ENCODE measurements at regions not wholly inside any gene's neighbourhood (a gene's known extent, or its start where the extent isn't known, plus 50 kb on each side); places are given as distances from the start of the nearest gene placed in this dataset.

- FAIRE-seq, result no peak
Measured at GRCh38 chr5:128736553-128736952, 198.5 kb upstream of the FBN2 start.

DNA sequence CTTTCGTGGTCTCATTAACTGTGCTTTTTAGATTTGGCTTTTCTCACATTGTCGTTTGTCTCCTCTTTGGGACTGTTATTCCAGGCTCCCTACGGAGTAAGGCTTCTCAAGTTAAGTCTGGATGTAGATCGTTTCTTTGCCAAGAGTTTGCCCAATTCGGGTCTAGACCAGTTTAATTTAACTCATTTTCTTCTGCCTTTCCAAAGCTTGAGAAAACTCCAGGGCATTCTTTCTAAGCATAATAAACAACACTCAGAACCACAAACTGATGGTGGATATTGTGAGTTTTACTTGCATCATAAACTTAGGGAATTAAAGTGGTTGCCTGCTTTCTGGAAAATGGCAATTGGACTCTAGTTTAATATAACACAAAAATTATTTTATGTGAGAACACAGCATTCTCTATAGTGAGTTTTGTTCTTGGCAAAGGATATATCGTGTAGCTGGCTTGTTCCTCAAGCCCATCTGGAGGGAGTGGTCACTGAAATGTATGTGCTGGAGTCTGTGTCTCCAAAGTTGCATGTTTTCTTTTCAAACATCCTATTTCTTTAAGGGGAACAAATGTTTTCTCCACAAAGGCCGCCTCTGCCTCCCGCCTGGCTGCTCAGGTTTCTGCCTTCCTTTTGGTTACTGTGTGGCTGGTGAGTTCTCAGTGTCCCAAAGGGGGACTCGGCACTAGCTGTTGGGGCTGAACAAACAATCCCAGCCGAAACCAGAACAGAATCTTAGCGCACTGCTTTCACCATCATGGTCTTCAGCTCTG is 211.3 kb upstream of the FBN2 start:
- no peak for FAIRE-seq

GRCh38 chr5:128750155-128750554 is 212.1 kb upstream of the FBN2 start:
- FAIRE-seq, result no peak

DNA sequence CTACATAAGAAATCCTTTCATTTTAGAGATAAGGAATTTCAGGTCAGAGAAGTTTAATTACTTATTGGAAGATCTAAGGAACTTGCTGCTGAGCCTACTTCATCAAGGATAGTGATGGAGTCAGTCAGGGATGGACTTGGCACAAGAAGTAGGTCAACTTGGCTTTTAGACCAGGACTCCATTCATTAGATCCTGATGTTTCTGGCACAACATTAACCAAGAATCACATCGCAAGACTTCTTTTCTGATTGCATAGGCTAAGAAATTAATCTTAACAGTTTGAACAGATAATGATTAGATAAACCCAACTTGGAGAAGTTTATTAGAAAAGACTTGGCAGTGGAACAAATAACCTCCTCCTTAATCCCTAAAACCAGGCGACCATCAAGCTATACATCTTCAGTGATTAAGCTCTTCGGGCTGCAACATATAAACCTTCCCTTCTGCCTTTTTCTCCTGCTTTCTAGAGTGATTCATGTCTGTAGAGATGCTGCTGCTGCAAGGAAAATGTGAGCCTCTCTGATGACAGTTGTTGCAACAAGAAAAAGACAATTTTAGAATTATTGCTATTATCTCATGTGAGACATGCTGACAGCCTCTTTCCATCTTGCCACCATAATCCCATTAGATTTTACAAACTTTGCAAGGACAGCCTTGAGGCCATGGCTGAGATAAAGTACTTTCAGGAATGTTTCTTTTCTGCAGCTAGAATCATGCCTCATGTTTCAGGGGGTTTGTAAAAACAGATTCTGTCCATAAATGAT is 207.9 kb upstream of the SLC27A6 start:
- no peak for FAIRE-seq

- FAIRE-seq, result no peak
Measured at GRCh38 chr5:128762661-128763306, 202.5 kb upstream of the SLC27A6 start.

DNA sequence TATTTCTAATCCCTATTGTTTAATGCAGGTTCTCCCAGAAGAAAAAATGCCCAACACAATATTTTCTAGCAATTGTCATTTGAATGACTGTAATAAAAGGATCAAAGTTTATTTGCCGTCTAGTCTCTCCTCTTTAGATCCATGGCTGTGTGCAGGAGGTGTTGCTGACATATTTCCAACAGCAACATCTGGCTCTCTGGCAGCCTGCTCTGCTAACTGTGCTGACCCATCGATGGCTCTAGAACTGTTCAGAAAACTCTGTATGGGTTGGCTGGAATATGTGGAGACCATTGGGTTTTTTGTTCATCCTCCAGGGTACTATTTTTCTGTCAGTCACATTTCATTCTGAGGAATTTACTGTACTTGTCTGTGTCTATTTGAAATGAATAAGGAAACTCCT is 202.0 kb upstream of the SLC27A6 start:
- no peak for FAIRE-seq

- FAIRE-seq, result no peak
Measured at GRCh38 chr5:128764601-128765310, 200.5 kb upstream of the SLC27A6 start.

DNA sequence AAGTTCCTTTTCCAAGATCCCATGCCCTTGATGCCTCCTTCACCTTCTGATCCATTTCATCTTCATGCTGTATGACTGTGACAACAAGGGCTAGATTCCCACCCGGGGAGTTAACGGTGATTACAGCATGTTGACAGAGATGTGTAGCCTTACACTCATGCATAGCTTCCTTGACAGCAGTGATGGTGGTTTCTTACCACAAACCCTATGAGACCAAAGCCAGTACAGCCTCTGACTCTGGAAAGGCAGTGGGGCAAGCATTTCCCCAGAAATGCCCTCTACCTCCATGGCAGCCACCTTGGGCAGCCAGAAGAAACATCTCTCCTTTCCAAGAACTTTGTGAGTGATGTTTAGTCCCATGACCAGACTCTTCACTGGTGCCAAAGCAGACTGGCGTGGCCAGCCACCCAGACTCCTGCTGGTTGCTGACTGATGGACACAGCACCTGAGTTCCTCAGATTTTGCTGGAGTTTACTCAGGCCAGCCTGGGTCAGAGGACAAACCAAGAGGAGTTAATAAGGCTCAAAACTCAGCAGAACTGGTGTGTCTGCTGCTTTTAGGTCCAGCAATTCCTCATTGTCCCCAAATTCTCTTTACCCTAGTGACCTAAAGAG is 199.7 kb upstream of the SLC27A6 start:
- no peak for FAIRE-seq

- FAIRE-seq, result no peak
Measured at GRCh38 chr5:128766406-128766805, 198.9 kb upstream of the SLC27A6 start.

GRCh38 chr5:128770907-128771306 is 194.4 kb upstream of the SLC27A6 start:
- no peak for FAIRE-seq

DNA sequence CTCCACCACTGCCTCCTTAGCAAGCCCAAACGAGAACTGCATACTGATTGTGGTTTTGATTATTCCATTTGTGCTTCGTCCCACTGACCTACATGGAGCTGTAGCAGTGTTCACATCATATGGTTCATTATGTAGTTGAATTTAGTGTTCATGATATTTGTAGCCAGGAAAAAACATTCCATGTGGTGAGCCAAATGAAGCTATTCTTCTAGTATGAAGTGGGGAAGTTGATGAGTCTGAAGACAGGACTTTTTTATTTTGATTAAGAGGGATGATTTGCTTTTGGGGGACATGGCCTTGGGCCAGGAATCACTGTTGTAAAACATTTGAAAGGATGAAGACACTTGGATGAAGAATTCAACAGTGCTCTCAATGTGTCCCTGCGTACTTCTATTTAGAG is 192.9 kb upstream of the SLC27A6 start:
- FAIRE-seq, result no peak

GRCh38 chr5:128773378-128773777 is 191.9 kb upstream of the SLC27A6 start:
- FAIRE-seq, result no peak

GRCh38 chr5:128774605-128775004 is 190.7 kb upstream of the SLC27A6 start:
- FAIRE-seq, result no peak

DNA sequence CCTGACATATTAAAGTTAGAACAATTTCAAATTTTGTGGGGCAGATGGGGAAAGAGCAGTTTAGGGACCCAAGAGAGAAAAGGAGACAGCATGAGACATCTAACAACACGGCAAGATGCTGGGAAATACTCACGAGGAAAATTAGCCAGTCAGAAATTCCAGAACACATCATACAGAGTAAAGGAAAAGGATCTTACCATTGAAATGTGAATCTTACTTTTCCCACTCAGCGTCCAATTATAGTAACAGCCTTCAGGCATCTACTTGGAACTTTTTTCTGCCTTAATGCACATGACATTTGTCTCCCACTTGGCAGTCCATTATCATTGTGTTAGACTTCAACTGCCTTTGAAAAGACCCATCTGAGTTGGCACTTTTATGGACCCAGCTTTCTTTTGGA is 189.7 kb upstream of the SLC27A6 start:
- no peak for FAIRE-seq

DNA sequence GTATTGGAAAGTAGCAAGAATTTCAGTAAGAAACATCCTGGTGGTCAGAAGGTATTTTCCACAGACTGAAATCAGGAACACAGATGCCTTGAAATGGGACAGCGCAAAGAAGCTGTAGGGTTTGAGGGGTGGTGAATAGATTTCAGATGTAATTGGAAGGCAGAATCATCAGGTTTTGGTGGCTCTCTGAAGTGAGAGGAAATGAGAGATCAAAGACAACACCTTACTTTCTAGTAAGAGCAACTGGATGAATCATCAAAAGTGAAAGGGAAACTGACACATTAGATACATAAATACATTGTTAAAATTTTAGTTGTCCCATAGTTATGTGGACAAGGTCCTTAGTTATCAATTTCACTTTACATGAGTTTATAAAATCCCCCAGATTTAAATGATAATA is 188.2 kb upstream of the SLC27A6 start:
- no peak for FAIRE-seq

DNA sequence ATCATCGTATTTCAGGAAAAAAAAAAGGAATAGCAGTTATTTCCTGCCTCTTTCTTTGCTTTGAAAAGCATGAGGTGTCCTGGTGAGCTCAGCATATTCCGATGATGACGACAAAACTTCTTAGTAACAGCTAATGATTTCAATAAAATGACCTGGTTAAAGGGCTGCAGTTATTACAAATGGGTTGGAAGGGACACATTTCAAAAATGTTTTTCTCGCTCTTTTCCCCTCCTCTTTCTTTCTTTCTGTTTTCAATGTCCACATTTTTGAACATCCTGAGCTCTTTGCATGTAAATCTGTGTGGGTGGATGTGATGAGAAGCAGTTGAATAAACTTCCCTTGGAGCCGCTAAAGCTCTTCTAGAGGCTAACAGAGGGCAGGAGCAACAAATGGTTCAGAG is 186.8 kb upstream of the SLC27A6 start:
- FAIRE-seq, result no peak

- no peak for FAIRE-seq
Measured at GRCh38 chr5:128782446-128782845, 182.8 kb upstream of the SLC27A6 start.

DNA sequence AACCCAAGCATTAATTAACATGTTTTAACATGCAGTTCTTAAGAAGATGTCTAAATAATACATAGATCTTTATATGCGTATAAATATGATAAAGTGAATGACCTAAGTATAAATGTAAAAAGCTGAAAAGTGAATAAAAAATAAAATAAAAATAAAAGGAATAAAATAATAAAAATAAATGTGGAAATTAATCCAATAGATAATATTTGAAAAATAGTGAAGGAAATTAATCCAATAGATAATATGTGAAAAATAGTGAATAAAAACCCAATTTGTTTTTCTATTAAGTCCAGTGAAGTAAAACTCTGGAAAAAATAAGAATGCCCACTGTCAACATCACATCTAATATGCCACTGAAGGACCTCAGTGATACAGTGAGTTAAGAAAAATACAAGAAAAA is 180.6 kb upstream of the SLC27A6 start:
- peak; percentile 45 for FAIRE-seq

DNA sequence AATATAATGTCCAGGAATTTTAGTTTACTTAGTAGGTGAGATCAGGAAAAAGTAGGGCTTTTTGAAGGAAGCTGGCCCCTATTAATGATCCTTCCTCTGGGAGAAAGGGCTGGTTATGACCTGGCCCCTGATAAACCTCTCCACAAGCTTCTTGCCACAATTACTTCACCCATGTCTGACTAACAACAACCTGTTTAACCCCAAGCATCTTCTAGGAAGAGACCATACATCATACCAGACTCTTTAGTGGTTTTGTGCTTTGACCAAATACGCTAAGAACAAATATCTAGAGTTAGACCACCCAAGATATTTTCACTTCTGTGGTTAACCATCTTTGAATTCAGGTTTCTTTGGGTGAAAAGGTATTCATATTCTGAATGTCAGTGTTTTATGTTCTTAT is 174.0 kb upstream of the SLC27A6 start:
- no peak for FAIRE-seq

DNA sequence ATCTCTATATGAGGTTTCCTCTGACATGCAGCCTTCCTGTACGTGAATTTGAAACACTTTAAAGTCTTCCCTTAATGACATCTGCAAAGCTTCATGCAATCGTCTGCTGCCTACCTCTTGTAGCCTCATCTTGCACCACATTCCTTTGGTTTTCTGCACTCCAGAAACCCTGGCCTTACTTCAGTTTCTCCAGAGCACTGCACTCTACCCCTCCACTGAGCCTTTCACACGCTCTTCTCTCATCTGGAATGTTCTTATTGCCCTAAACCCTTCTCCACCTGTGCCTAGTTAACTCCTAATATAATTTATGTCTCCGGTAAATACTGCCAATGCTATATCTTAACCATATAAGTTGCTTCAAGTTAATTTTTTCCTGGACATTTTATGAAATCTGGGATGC is 168.8 kb upstream of the SLC27A6 start:
- FAIRE-seq, result no peak

- no peak for FAIRE-seq
Measured at GRCh38 chr5:128798871-128799270, 166.4 kb upstream of the SLC27A6 start.

- no peak for FAIRE-seq
Measured at GRCh38 chr5:128799945-128800344, 165.3 kb upstream of the SLC27A6 start.

DNA sequence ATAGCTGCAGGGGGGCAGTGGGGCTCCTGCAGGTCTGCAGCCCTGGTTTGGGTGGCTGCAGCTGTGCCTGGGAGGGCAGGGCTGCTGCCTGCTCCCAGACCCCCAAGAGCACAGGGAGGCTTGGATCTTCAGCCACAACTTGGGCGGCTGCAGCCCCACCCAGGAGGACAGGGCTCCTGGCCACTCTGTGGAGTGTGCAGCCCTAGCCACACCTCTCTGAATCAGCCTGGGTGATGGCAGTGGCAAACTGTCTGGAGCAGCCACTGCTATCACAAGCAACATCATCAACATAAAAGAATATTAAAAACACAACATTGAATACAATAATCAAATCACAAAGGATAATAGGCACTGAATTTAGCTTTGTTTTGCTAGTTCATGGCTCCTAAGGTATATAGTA is 164.9 kb upstream of the SLC27A6 start:
- no peak for FAIRE-seq
